Breast epithelium (tissue), 4 donors: ENCODE measurements at regions not wholly inside any gene's neighbourhood (a gene's known extent, or its start where the extent isn't known, plus 50 kb on each side); places are given as distances from the start of the nearest gene placed in this dataset.

ENCODE experiments used
- DNase-seq, 2 donors: peaks; one replicate each; pipeline ENCODE4 v3.0.0-alpha.2; 2019; ENCODE audit warnings: low spot score in 2 of 2
- H3K27ac ChIP-seq, 2 donors: fragments of 200-600 bp; sonication (generic) in 1 of 2; one replicate each; pipeline ENCODE4 v1.5.1; 2016 to 2019; ENCODE audit warnings: mild to moderate bottlenecking in 1 of 2
- H3K27me3 ChIP-seq, 2 donors: fragments of 200-600 bp; sonication (generic) in 1 of 2; one replicate each; pipeline versions ENCODE4 v1.5.1 to v1.6.0; 2017 to 2019; ENCODE audit warnings: control low read depth in 1 of 2, mild to moderate bottlenecking in 1 of 2
- H3K36me3 ChIP-seq: fragments of 200-600 bp; one replicate; pipeline ENCODE4 v1.5.1; 2019
- H3K4me1 ChIP-seq, 2 donors: fragments of 200-600 bp; sonication (generic); one replicate each; pipeline ENCODE4 v1.5.1; 2016 to 2019; ENCODE audit warnings: control low read depth in 1 of 2
- H3K4me3 ChIP-seq, 3 donors: fragments of 200-600 bp; sonication (generic); 1 replicate in 2 of 3; 2 replicates in 1 of 3; pipeline ENCODE4 v1.5.1; 2016 to 2019; ENCODE audit warnings: mild to moderate bottlenecking in 3 of 3, moderate library complexity in 2 of 3
- H3K9me3 ChIP-seq, 2 donors: fragments of 200-600 bp; sonication (generic) in 1 of 2; one replicate each; pipeline ENCODE4 v1.5.1; 2016 to 2019; ENCODE audit warnings: control low read depth in 1 of 2
- POLR2A ChIP-seq: fragments of 450-650 bp; IDR thresholded peaks from one replicate; pipeline ENCODE4 v1.6.1; 2016; ENCODE audit warnings: antibody characterized with exemption, mild to moderate bottlenecking, moderate library complexity
- POLR2AphosphoS5 ChIP-seq, 3 donors: sonication (generic); formaldehyde crosslinking; IDR thresholded peaks; one replicate each; pipeline ENCODE4 v1.6.1; 2017; ENCODE audit warnings: antibody characterized with exemption in 3 of 3
- intact Hi-C: fragments of 100-400 bp; cut with DNase I; formaldehyde crosslinking; loops from one replicate; pipeline ENCODE4 v1.15.1; 2023; ENCODE audit warnings: low total_unique reads
- TF ChIP-seq, protein P1 (sequence below), 3 donors: fragments of 450-650 bp; IDR thresholded peaks; one replicate each; pipeline ENCODE4 v1.5.1; 2016 to 2017; ENCODE audit warnings: antibody characterized with exemption in 3 of 3, mild to moderate bottlenecking in 3 of 3, moderate library complexity in 3 of 3

GRCh38 chr2:12089001-12089400, 342.6 kb downstream of the LPIN1 start:
- Histone ChIP-seq H3K27ac (no peak overlapping the region), H3K9me3 (peaks cover 0 to 9% of the 10 kb centered on the region in 2 donors), H3K36me3 (no peaks in the 10 kb centered on the region), H3K4me3 (no peak overlapping the region), H3K4me1 (no peaks in the 10 kb centered on the region), H3K27me3 (no peaks in the 10 kb centered on the region)
- DNase-seq, result no peak
- intact Hi-C loops, result no loop called here
- TF ChIP-seq, protein P1, sequence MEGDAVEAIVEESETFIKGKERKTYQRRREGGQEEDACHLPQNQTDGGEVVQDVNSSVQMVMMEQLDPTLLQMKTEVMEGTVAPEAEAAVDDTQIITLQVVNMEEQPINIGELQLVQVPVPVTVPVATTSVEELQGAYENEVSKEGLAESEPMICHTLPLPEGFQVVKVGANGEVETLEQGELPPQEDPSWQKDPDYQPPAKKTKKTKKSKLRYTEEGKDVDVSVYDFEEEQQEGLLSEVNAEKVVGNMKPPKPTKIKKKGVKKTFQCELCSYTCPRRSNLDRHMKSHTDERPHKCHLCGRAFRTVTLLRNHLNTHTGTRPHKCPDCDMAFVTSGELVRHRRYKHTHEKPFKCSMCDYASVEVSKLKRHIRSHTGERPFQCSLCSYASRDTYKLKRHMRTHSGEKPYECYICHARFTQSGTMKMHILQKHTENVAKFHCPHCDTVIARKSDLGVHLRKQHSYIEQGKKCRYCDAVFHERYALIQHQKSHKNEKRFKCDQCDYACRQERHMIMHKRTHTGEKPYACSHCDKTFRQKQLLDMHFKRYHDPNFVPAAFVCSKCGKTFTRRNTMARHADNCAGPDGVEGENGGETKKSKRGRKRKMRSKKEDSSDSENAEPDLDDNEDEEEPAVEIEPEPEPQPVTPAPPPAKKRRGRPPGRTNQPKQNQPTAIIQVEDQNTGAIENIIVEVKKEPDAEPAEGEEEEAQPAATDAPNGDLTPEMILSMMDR (IDR thresholded peaks at IDR 0.05), result no peak
- TF ChIP-seq POLR2A (no peak), POLR2AphosphoS5 (IDR thresholded peaks at IDR 0.05) (no peak)

GRCh38 chr2:12089496-12089895, 343.1 kb downstream of the LPIN1 start:
- Histone ChIP-seq H3K4me3 (no peak overlapping the region), H3K27me3 (no peaks in the 10 kb centered on the region), H3K4me1 (no peaks in the 10 kb centered on the region), H3K36me3 (no peaks in the 10 kb centered on the region), H3K9me3 (peaks cover 0 to 9% of the 10 kb centered on the region in 2 donors), H3K27ac (no peak overlapping the region)
- intact Hi-C loops, result no loop called here
- no peak for DNase-seq
- no peak for TF ChIP-seq POLR2A

- H3K27me3 ChIP-seq, result no peaks in the 10 kb centered on the region
- TF ChIP-seq, protein P1 (IDR thresholded peaks at IDR 0.05), result no peak
- TF ChIP-seq POLR2A (no peak), POLR2AphosphoS5 (IDR thresholded peaks at IDR 0.05) (no peak)
- DNase-seq, result no peak
- no peak overlapping the region for H3K27ac ChIP-seq
- no peak overlapping the region for H3K4me3 ChIP-seq
- peaks cover 0 to 9% of the 10 kb centered on the region in 2 donors for H3K9me3 ChIP-seq
- intact Hi-C loops, result no loop called here
- no peaks in the 10 kb centered on the region for H3K36me3 ChIP-seq
- no peaks in the 10 kb centered on the region for H3K4me1 ChIP-seq
Measured at GRCh38 chr2:12090072-12090471, 343.6 kb downstream of the LPIN1 start.

DNA sequence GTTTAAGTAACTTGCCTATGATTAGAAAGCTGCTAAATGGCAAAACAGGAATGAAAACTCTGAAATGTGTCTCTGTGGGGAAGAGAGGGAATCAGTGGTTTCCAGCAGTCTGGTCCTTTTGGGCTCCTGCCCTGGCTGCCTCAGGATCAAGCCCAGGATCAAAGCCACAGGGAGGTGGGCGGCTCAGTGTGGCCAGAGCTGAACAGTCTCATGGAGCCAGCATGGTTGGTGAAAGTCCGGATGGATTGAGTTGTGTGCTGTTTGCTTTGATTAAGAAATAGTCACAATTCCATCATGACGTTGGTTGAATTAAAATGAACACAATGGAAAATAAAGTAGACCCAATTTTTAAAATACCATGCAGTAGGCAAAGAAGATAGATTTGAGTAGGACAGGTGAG, 344.2 kb downstream of the LPIN1 start:
- no peaks in the 10 kb centered on the region for H3K4me1 ChIP-seq
- peaks cover 0 to 9% of the 10 kb centered on the region in 2 donors for H3K9me3 ChIP-seq
- intact Hi-C loops, result no loop called here
- TF ChIP-seq POLR2A (no peak), POLR2AphosphoS5 (IDR thresholded peaks at IDR 0.05) (no peak)
- TF ChIP-seq, protein P1 (IDR thresholded peaks at IDR 0.05), result no peak
- H3K36me3 ChIP-seq, result no peaks in the 10 kb centered on the region
- DNase-seq, result no peak
- H3K4me3 ChIP-seq, result no peak overlapping the region
- no peak overlapping the region for H3K27ac ChIP-seq
- no peaks in the 10 kb centered on the region for H3K27me3 ChIP-seq

DNA sequence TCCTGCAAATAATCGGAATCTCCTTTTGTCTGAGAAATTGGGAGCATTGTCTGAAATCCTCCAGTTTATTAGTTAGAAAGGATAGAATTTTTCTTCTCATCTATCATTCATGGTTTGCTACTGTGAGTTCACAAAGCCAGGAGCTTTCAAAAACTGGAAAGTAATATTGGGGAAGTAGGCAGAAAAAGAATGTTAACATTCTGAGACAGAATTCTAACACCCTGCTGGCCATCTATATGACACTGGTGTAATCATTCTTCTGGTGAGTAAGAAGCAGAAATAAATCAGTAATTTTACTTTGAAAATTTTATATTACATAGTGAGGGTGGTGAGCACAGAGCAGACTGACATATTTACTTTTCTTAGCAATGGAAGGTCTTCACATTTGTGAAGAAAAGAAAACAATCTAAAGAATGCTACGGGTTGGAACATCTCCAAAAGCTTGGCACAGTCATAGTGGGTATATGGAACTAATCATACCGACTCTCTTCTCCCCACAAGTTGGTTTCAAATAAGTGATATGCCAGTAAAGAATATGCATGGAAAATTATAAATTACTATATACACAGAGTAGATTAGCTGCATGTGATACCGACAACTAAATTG, 344.9 kb downstream of the LPIN1 start:
- no peak for DNase-seq
- intact Hi-C loops, result no loop called here
- Histone ChIP-seq H3K4me3 (no peak overlapping the region), H3K4me1 (no peaks in the 10 kb centered on the region), H3K36me3 (no peaks in the 10 kb centered on the region), H3K27me3 (no peaks in the 10 kb centered on the region), H3K9me3 (peaks cover 0 to 9% of the 10 kb centered on the region in 2 donors), H3K27ac (no peak overlapping the region)
- TF ChIP-seq POLR2A (no peak), POLR2AphosphoS5 (IDR thresholded peaks at IDR 0.05) (no peak)
- TF ChIP-seq, protein P1 (IDR thresholded peaks at IDR 0.05), result no peak

DNA sequence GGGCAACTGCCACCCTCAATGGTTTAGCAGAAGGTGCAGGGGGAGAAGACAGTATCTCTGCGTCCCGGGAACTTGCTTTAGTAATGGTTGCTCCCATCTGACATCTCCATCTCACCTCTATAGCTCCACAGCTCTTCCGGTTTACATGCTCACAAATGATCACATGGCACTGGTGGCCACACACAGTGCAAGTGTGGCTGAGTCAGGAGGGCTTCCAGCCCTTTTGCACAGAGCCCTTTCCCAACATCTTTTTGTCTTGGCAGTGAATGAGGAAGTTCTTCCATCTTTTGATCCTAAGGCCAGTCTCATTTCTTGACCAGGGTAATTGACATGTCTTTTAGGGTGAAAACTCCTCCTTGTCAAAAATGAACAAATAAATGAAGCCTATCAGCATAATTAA, 347.7 kb downstream of the LPIN1 start:
- Histone ChIP-seq H3K27me3 (no peaks in the 10 kb centered on the region), H3K27ac (no peak overlapping the region), H3K4me1 (no peaks in the 10 kb centered on the region), H3K9me3 (no peaks in the 10 kb centered on the region), H3K4me3 (no peak overlapping the region), H3K36me3 (no peaks in the 10 kb centered on the region)
- TF ChIP-seq, protein P1 (IDR thresholded peaks at IDR 0.05), result no peak
- TF ChIP-seq POLR2A (no peak), POLR2AphosphoS5 (IDR thresholded peaks at IDR 0.05) (no peak)
- no peak for DNase-seq
- intact Hi-C loops, result no loop called here
